Hindlimb muscle (tissue), 1 donor: ENCODE measurements at regions not wholly inside any gene's neighbourhood (a gene's known extent, or its start where the extent isn't known, plus 50 kb on each side); places are given as distances from the start of the nearest gene placed in this dataset.
A peak's percentile ranks its signal among the peaks of the same experiment; 100 is the strongest.
"Not testable (repeated sequence)": the region's sequence is repeated elsewhere in the genome, so short reads cannot be mapped to it uniquely, and the experiment has no call there.

ENCODE experiments used
- DNase-seq: peaks from one replicate; pipeline ENCODE4 v3.0.0-alpha.2; 2013

- DNase-seq: not testable (repeated sequence)
Observed at GRCh38 chr4:154907345-154908045, 126.4 kb downstream of the RBM46 start.

GRCh38 chr4:154908168-154908567 is 127.1 kb downstream of the RBM46 start:
- no peak for DNase-seq

- no peak for DNase-seq
Observed at GRCh38 chr4:154911097-154911496, 130.0 kb downstream of the RBM46 start.

GRCh38 chr4:154911608-154912098 is 130.6 kb downstream of the RBM46 start:
- DNase-seq: no peak

- no peak for DNase-seq
Observed at GRCh38 chr4:154916068-154916467, 135.0 kb downstream of the RBM46 start.

GRCh38 chr4:154927126-154927680 is 146.1 kb downstream of the RBM46 start:
- DNase-seq: no peak

- DNase-seq: no peak
Observed at GRCh38 chr4:154928640-154929257, 147.7 kb downstream of the RBM46 start.

GRCh38 chr4:154936873-154937272 is 155.8 kb downstream of the RBM46 start:
- no peak for DNase-seq

GRCh38 chr4:154939851-154940250 is 158.8 kb downstream of the RBM46 start:
- DNase-seq: no peak

- DNase-seq: peak; percentile 23
Observed at GRCh38 chr4:154942176-154942575, 161.1 kb downstream of the RBM46 start.

GRCh38 chr4:154944996-154945395 is 163.9 kb downstream of the RBM46 start:
- DNase-seq: no peak

GRCh38 chr4:154946113-154946512 is 165.0 kb downstream of the RBM46 start:
- no peak for DNase-seq

- no peak for DNase-seq
Observed at GRCh38 chr4:154953691-154954090, 172.6 kb downstream of the RBM46 start.

GRCh38 chr4:154954117-154954516 is 173.0 kb downstream of the RBM46 start:
- DNase-seq: no peak

- DNase-seq: no peak
Observed at GRCh38 chr4:154958121-154958520, 177.0 kb downstream of the RBM46 start.

GRCh38 chr4:154958621-154959358 is 177.7 kb downstream of the RBM46 start:
- DNase-seq: peak; percentile 57

GRCh38 chr4:154959756-154960155 is 178.7 kb downstream of the RBM46 start:
- DNase-seq: no peak

GRCh38 chr4:154960476-154960875 is 179.4 kb downstream of the RBM46 start:
- no peak for DNase-seq

GRCh38 chr4:154961263-154961662 is 180.2 kb downstream of the RBM46 start:
- no peak for DNase-seq

- DNase-seq: no peak
Observed at GRCh38 chr4:154973244-154974035, 192.4 kb downstream of the RBM46 start.

GRCh38 chr4:154977228-154977627 is 196.2 kb downstream of the RBM46 start:
- DNase-seq: no peak
